Peyer's patch (tissue), 4 donors: ENCODE measurements at regions not wholly inside any gene's neighbourhood (a gene's known extent, or its start where the extent isn't known, plus 50 kb on each side); places are given as distances from the start of the nearest gene placed in this dataset.

Experiments
- DNase-seq, 3 donors: peaks; one replicate each; pipeline ENCODE4 v3.0.0-alpha.2; 2017 to 2019
- H3K27ac ChIP-seq, 4 donors: fragments of 200-600 bp; sonication (generic); one replicate each; pipeline ENCODE4 v1.5.1; 2016 to 2019
- H3K27me3 ChIP-seq, 2 donors: fragments of 200-600 bp; sonication (generic); one replicate each; pipeline ENCODE4 v1.5.1; 2019
- H3K36me3 ChIP-seq, 3 donors: fragments of 200-600 bp; sonication (generic); one replicate each; pipeline ENCODE4 v1.5.1; 2016 to 2019
- H3K4me1 ChIP-seq, 4 donors: fragments of 200-600 bp; sonication (generic); one replicate each; pipeline ENCODE4 v1.5.1; 2016 to 2019
- H3K4me3 ChIP-seq, 4 donors: fragments of 200-600 bp; sonication (generic); 1 replicate in 3 of 4; 2 replicates in 1 of 4; pipeline ENCODE4 v1.5.1; 2016 to 2019; ENCODE audit warnings: mild to moderate bottlenecking in 1 of 4
- H3K9me3 ChIP-seq, 4 donors: fragments of 200-600 bp; sonication (generic); one replicate each; pipeline ENCODE4 v1.5.1; 2016 to 2019; ENCODE audit warnings: mild to moderate bottlenecking in 1 of 4
- CTCF ChIP-seq, 6 experiments: fragments of 450-650 bp in 4 of 6; fragments of 200-600 bp in 2 of 6; sonication (generic) in 1 of 6; IDR thresholded peaks; one replicate each; pipeline ENCODE4 v1.5.1; 2017 to 2019; ENCODE audit warnings: antibody characterized with exemption in 6 of 6, mild to moderate bottlenecking in 3 of 6, moderate library complexity in 1 of 6
- POLR2A ChIP-seq, 2 donors: fragments of 450-650 bp; IDR thresholded peaks; one replicate each; pipeline ENCODE4 v1.5.1; 2017; ENCODE audit warnings: antibody characterized with exemption in 2 of 2, mild to moderate bottlenecking in 2 of 2, moderate library complexity in 2 of 2

- no peaks in the 10 kb centered on the region for H3K36me3 ChIP-seq
- no peak overlapping the region for H3K4me3 ChIP-seq
- no peak overlapping the region for H3K27ac ChIP-seq
- TF ChIP-seq CTCF (IDR thresholded peaks at IDR 0.05) (no peak), POLR2A (IDR thresholded peaks at IDR 0.05) (no peak)
- no peak for DNase-seq
- H3K9me3 ChIP-seq = no peaks in the 10 kb centered on the region
- H3K27me3 ChIP-seq = no peaks in the 10 kb centered on the region
- no peaks in the 10 kb centered on the region for H3K4me1 ChIP-seq
These were observed 97.9 kb downstream of the C17orf67 start for GRCh38 chr17:56735842-56736241.

- H3K36me3 ChIP-seq = no peaks in the 10 kb centered on the region
- no peaks in the 10 kb centered on the region for H3K27me3 ChIP-seq
- no peak overlapping the region for H3K27ac ChIP-seq
- no peak overlapping the region for H3K4me3 ChIP-seq
- no peak for DNase-seq
- TF ChIP-seq CTCF (IDR thresholded peaks at IDR 0.05) = no peak
- no peaks in the 10 kb centered on the region for H3K9me3 ChIP-seq
- H3K4me1 ChIP-seq = no peaks in the 10 kb centered on the region
These were observed 96.1 kb downstream of the C17orf67 start for GRCh38 chr17:56737421-56738161.

GRCh38 chr17:56739376-56739775 lies 94.3 kb downstream of the C17orf67 start:
- TF ChIP-seq CTCF (IDR thresholded peaks at IDR 0.05) = no peak
- TF ChIP-seq POLR2A (IDR thresholded peaks at IDR 0.05) = no peak
- Histone ChIP-seq H3K4me3 (no peak overlapping the region), H3K36me3 (no peaks in the 10 kb centered on the region), H3K27me3 (no peaks in the 10 kb centered on the region), H3K4me1 (no peaks in the 10 kb centered on the region), H3K9me3 (no peaks in the 10 kb centered on the region), H3K27ac (no peak overlapping the region)
- no peak for DNase-seq

GRCh38 chr17:56739776-56740175 lies 93.9 kb downstream of the C17orf67 start:
- H3K27me3 ChIP-seq = no peaks in the 10 kb centered on the region
- no peaks in the 10 kb centered on the region for H3K36me3 ChIP-seq
- H3K4me3 ChIP-seq = no peak overlapping the region
- H3K9me3 ChIP-seq = no peaks in the 10 kb centered on the region
- no peaks in the 10 kb centered on the region for H3K4me1 ChIP-seq
- no peak overlapping the region for H3K27ac ChIP-seq
- DNase-seq = no peak
- no peak for TF ChIP-seq POLR2A (IDR thresholded peaks at IDR 0.05)

- TF ChIP-seq POLR2A (IDR thresholded peaks at IDR 0.05) (no peak), CTCF (IDR thresholded peaks at IDR 0.05) (no peak)
These were observed 93.2 kb downstream of the C17orf67 start for GRCh38 chr17:56740481-56740880.

More at GRCh38 chr17:56740481-56740880, 93.2 kb downstream of the C17orf67 start:
- DNase-seq = no peak
- no peaks in the 10 kb centered on the region for H3K36me3 ChIP-seq
- no peak overlapping the region for H3K4me3 ChIP-seq
- no peaks in the 10 kb centered on the region for H3K27me3 ChIP-seq
- no peak overlapping the region for H3K27ac ChIP-seq
- H3K4me1 ChIP-seq = no peaks in the 10 kb centered on the region
- no peaks in the 10 kb centered on the region for H3K9me3 ChIP-seq
